GM21390 (cell line): ENCODE measurements at regions not wholly inside any gene's neighbourhood (a gene's known extent, or its start where the extent isn't known, plus 50 kb on each side); places are given as distances from the start of the nearest gene placed in this dataset.

Experiments
- ATAC-seq: cut with Tn5 transposase; IDR thresholded peaks from one replicate; pipeline ENCODE4 v1.9.1; 2021; ENCODE audit not compliant: unreplicated experiment

DNA sequence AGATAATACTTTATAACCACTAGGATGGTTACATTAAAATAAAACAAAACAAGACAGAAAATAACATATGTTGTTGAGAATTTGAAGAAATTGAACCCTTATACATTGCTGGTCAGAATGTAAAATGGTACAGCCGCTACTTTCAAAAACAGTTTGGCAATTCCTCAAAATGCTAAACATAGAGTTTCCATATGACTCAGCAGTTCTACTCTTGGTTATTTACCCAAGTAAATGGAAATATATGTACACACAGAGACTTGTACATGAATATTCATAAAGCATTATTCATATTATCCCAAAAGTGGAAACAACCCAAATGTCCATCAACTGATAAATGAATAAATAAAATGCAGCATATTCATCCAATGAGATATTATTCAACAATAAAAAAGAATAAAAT, 92.5 kb upstream of the LRATD1 start:
- ATAC-seq: no peak

DNA sequence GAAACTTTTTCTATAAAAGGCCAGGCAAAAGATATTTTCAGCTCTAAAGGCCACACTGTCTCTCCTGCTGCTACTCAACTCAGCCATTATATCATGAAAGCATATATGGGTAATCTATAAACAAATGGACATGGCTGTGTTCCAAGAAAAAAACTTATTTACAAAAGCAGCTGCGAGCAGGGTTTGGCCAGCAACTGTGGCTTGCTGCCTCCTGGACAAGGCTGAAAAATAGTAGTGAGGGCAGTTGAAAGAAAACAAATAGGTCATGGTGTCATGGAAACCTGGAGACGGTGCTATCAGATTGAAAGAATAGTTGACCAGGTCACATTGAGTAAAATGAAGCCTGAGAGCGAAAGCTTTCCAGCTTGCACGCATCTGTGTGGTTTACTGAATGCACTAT, 89.2 kb upstream of the LRATD1 start:
- no peak for ATAC-seq

DNA sequence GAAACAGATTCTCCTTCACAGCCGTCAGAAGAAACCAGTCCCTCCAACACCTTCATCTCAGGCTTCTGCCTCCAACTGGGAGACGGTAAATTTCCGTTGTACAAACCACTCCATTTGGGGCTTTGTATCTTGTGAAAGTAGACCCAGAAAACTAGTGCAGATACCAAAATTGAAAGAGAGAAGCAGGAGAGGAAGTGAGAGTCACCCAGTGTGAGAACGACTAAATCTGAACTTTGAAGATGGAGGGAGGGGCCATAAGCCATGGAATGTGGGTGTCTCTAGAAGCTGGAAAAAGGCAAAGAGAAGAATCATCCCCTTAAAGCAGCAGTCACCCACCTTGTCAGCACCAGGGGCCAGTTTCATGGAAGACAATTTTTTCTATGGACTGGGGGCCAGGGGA, 88.3 kb upstream of the LRATD1 start:
- no peak for ATAC-seq

DNA sequence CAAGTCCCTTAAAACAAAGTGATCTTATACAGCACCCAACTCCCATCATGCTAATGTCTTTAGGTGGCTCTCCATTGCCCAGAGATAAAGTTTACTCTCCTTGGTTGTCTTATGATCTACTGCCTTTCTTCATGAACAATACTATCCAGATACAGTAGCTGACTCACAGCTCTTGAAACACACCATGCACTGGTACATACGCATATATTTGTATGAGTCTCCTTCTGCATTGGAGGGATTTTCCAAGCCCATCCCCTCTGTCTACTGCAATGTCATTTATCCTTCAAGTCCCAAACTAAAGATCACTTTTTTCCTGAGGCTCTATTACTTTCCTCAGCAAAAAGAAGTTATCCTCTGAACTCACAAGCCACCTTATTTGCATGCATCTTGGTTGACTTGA, 84.7 kb upstream of the LRATD1 start:
- ATAC-seq: no peak

DNA sequence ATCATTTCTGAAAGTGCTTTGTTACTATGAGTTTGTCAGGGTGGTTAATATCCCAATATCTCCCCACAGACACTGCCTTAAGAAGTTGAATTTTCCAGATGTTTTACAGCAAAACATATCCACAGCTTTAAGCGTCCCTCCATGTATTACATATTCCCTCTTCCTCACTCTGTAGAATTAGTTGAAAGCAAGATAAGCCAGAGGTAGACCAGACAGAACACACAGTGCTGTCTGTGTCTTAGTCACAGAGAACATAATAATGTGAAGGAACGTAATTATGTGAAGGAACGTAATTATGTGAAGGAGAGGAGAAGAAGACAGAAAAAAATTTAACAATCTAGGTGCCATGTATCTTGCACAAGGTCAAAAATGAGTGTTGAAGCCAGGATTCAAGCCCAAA, 81.9 kb upstream of the LRATD1 start:
- no peak for ATAC-seq

DNA sequence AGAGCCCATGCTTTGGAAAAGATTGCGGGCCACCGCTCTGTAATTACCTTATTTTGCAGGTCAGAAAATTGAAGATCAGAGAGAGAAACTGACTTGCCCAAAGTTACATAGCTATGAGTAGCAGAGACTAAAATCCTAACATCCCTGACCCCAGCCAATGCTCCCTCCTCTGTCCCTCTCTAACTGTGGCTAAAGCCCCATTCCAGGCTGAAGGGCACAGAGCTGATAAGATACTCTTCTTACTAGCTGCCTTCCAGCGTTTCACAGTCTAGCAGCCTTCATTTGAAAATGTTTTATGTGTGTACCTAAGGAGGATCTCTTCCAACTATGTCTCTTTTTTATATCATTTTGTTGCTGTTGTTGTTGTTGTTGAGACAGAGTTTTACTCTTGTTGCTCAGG, 81.4 kb upstream of the LRATD1 start:
- ATAC-seq: no peak

DNA sequence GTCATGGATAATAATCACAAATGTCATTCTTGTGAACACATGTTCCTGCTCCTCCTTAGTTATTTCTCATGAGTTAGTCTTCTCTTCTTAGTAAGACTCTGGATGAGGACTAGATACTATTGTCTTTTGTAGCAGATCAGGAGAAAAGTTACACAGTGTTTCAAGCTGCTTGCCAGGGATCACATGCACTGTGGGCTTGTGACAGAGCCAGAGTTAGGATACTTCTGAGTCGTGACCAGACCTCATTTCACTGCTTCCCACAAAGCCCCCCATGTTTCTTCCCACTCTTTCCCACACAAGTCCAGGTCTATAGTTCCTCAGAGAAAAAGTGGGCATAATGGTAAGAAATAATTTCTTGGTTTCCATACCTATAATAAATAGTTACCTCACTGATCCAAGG, 80.2 kb upstream of the LRATD1 start:
- no peak for ATAC-seq

DNA sequence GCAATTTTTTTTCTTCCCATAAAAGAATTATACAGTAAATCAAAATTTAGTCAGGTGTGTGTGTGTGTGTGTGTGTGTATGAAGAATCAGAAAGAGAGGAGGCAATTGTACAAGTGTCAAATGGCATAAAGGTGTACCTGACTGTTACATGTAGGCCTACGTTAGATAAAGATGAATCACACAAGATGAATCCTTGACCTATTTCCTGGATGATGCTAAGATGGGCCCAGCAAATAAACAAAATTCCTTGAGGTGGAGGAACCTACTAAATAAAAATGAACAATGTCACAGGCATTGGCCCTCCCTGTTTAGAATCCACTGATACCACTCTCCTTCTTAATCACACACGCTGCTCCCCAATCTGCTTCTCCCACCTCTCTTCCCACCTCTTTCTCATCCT, 79.7 kb upstream of the LRATD1 start:
- ATAC-seq: no peak

DNA sequence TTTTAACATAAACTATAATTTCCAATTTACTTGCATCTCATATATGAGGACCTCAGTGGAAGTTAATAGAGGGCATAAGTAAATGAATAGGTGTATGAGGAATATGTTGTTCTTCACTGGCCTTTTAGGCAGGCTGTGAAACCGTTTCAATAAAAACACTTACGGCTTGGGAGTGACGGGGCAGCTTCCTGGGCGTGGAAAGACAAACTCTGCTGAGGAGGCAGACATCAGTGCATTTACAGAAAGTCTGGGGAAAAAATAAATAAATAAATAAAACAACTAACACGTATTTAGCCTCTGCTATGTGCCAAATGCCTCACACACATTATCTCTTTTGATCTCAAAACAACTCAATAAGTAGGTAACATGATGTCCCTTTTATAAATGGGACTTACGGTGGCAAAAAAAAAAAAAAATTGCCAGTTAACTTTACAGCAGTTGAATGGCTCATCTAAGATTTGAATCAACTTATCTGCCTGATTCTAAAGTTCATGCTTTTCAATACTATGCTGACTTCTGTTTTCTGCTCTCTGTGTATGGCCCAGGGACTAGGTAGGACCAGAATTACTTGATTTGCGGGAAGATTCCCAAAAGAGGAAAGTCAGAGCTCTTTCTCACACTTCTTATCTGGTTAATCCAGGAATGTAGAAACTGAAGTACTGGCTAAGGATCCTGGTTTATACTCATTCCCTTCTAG, 77.5 kb upstream of the LRATD1 start:
- no peak for ATAC-seq

DNA sequence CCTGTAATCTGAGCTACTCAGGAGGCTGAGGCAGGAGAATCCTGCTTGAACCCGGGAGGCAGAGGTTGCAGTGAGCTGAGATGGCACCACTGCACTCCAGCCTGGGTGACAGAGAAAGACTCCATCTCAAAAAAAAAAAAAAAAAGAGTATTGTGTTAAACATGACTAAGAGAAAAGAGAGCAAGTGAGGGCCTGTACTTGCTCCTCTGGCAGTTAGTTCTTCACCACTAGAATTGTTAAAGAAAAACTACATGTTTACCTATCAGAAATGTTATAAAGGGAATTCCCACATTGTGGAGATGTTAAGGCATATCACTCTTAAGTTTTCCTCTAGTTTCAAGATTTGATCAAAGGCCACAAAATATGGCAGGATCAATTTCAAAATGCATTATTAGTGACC, 75.4 kb upstream of the LRATD1 start:
- ATAC-seq: no peak

DNA sequence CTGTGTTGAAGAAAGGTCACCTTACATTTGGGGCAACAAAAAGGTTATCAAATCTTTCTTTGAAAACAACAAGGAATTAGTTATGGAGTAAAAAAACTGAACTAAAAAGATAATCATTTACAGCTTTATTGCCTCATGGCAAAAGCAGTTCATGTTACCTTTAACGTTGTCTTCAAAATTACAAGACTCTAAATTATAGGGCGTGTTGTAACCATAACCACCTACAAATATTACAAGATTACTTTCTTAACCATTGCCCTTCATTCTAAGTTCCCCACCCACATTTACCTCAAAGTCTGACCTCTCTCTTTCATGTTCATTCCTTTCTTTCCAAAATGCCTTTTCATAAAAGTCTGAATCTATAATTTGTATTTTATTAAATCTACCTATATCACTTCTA, 74.6 kb upstream of the LRATD1 start:
- no peak for ATAC-seq

DNA sequence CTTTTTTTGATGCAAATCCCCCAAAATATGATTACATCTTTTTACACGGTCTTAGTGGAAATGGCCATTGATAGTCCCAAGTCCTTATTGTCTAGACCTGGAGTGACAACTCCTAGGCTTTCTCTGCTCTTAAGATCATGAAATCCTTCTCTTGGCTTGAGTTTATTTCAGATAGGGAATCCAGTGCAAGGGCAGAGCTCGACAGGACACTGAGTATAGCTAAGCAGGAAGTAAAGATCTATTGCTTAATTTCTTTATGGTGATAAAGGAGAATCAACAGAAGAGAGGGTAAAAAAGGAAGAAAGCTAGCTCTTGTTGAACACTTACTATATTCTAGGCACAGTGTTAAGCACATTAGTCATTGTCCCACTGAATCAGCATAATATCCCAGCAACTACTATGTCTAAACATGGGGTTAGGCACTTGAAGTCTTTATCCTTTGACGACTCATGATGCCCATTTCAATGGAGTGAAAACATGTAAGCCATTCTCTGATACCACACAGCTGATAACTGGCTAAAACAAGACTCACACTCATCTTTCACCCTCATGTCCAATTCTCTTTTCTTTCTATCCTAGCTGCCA, 74.1 kb upstream of the LRATD1 start:
- no peak for ATAC-seq

DNA sequence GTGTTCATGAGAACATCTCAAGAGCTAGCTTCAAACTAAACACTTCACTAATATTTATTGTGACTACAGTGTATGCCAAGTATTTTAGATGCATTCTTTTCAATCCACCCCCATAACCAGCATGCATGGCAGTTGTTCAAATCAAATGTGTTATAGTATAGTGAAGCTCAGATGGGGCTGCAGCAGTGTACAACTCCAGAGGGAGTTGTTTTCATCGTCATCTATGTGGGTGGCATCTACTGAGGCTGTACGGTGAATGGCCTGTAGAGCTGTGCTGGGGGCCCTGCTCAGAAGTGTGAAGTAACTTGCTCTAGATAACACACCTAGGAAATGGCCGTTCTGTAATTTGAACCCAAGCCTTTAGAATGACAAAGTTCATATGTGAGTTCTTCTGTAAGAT, 71.8 kb upstream of the LRATD1 start:
- no peak for ATAC-seq

DNA sequence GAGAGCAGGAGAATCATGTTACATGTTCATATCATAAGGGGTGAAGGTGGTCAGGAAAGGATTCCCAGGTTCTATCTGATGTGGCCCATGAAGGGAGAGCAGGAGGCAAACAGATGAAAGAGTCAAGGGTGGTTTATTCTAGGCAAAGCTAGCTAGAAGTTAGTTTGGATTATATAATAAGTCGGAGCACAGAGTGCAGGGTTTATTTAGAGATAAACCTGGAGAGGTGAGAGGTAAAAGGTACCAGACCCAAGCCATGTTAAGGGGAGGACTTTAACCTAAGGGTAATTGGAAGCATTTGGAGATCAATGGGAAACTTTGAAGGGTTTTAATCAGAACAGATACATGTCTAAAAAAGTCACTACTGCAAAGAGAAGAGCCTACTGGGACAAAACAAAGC, 69.2 kb upstream of the LRATD1 start:
- ATAC-seq: no peak

DNA sequence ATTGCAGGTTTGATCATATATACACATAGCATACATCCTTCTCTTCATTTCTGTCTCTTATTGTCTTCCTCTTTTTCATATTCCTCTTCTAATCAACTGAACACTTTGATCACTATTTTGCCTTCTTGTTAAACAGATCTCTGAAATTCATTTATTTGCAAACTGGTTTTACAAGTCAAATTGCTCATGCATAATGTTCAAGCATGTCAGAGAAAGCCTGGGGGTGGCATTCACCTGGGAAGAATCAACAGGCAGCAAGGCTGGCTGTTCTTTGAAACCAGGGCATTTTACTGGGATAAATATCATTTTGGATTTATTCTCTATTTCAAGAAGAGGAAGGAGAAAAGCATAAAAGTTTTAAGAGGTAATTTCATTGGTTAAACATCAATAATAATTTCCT, 66.9 kb upstream of the LRATD1 start:
- ATAC-seq: no peak

DNA sequence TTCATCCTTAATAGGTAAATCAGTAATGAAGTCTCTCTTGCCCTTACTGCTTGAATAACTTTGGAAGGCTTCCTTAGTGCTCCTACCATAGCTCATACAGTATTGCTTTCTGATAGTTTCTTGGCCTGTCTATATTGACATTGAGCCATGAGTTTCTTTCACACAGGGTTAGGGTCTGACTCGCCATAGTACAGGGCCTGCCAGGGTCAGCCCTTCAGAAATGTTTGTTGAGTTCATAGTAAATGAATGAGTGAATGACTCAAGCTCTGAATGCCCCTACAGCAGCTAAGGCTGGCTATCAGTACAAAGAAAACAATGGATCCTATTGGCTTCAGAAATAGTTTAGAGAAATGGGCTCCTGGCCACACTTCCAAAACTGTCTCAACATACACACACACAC, 65.0 kb upstream of the LRATD1 start:
- no peak for ATAC-seq

DNA sequence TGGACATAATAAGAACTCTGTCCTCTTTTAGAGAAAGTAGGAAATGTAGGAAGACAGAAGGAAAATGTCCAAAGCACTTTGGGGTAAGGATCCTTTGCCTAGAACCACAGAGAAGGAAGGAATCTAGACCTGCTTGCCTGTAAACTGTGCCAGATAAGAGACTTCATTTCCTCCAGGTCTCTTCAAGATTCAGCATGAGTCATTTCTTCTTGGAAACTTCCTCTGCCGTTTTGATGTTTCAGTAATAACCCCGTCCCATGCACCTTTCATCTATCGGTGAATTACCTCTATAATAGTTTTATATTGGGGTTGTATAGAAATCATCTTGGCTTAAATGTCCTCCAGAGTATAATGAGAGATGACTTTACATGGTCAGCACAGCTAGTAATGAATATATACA, 63.2 kb upstream of the LRATD1 start:
- no peak for ATAC-seq

DNA sequence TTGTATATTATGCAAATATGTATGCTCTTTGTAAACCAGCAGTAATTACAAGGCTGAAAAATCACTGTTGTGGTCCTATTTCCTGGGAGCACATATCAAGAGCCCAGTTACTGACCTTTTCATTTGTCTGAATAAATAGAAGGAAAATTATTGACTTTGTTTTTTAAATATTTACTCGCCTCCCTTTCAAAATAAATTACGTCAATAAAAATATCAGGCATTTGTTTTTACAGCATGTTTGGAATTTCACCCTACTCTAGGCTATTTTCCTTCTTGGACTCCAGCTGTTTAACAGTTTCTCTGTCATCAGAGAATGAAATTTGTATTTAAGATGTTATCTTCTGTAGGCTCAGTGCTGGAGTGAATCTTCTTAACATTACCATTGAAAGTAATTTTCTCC, 59.9 kb upstream of the LRATD1 start:
- no peak for ATAC-seq

DNA sequence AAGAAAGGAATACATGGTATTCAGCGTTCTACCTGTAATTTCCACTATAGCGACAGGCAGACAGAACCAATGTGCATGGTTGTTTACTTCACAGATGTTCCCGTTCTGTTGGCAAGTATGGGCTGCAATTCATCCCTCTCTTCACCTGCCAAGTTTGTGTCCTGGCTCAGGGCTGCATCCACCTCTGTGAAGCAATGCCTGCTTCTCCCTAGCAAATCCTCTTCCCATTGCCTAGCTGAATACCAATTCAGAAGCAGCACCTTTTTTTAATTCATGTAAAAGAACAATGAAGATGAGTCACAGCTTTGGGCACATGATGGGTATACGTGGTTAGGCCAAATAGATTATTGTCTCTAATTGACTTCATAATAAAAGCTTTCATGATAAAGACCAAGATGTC, 54.7 kb upstream of the LRATD1 start:
- no peak for ATAC-seq
